Smooth muscle cell (in vitro differentiated cells): ENCODE measurements at regions not wholly inside any gene's neighbourhood (a gene's known extent, or its start where the extent isn't known, plus 50 kb on each side); places are given as distances from the start of the nearest gene placed in this dataset.

Experiments used
- DNase-seq: peaks from one replicate; lab custom pipeline; 2025; ENCODE audit not compliant: unreplicated experiment; lab: John Stamatoyannopoulos, UW
- H2AFZ ChIP-seq: fragments of 200-600 bp; sonication (generic); 2 replicates; pipeline ENCODE4 v1.6.0; 2016; ENCODE audit warnings: antibody characterized with exemption, low read depth, mild to moderate bottlenecking
- H3F3A ChIP-seq: fragments of 200-600 bp; sonication (generic); 2 replicates; pipeline ENCODE4 v1.6.0; 2017; ENCODE audit warnings: antibody characterized with exemption, low read depth
- H3K27ac ChIP-seq: fragments of 200-600 bp; sonication (generic); 2 replicates; pipeline ENCODE4 v1.5.1; 2016; ENCODE audit warnings: low read depth, mild to moderate bottlenecking
- H3K27me3 ChIP-seq: fragments of 200-600 bp; sonication (generic); 2 replicates; pipeline ENCODE4 v1.6.1; 2016; ENCODE audit warnings: low read depth, mild to moderate bottlenecking
- H3K36me3 ChIP-seq: fragments of 200-600 bp; sonication (generic); 2 replicates; pipeline ENCODE4 v1.5.1; 2016; ENCODE audit warnings: low read depth
- H3K4me1 ChIP-seq: fragments of 200-600 bp; sonication (generic); 2 replicates; pipeline ENCODE4 v1.5.1; 2016; ENCODE audit warnings: low read depth
- H3K4me2 ChIP-seq: fragments of 200-600 bp; sonication (generic); 2 replicates; pipeline ENCODE4 v1.6.0; 2016; ENCODE audit warnings: mild to moderate bottlenecking
- H3K4me3 ChIP-seq: fragments of 200-600 bp; sonication (generic); 2 replicates; pipeline ENCODE4 v1.5.1; 2016; ENCODE audit warnings: mild to moderate bottlenecking
- H3K79me2 ChIP-seq: fragments of 200-600 bp; sonication (generic); 2 replicates; pipeline ENCODE4 v1.6.0; 2016; ENCODE audit warnings: low read depth, mild to moderate bottlenecking
- H3K9ac ChIP-seq: fragments of 200-600 bp; sonication (generic); 2 replicates; pipeline ENCODE4 v1.6.0; 2016; ENCODE audit warnings: low read depth
- H3K9me3 ChIP-seq: fragments of 200-600 bp; sonication (generic); replicated peaks from 2 replicates; pipeline ENCODE4 v1.5.1; 2016; ENCODE audit warnings: low read depth
- H4K20me1 ChIP-seq: fragments of 200-600 bp; sonication (generic); 2 replicates; pipeline ENCODE4 v1.6.0; 2016; ENCODE audit warnings: low read depth
- CTCF ChIP-seq: fragments of 200-600 bp; sonication (generic); IDR thresholded peaks from 2 replicates; pipeline ENCODE4 v1.5.1; 2017; ENCODE audit warnings: borderline replicate concordance, mild to moderate bottlenecking, antibody characterized with exemption; ENCODE audit not compliant: insufficient read depth, poor library complexity, severe bottlenecking
- WGBS: methylation state at CpG from one replicate; pipeline ENCODE4 v1.1.7; 2016; ENCODE audit warnings: low lambda C conversion rate; 5-methylcytosine and 5-hydroxymethylcytosine counted together

GRCh38 chr3:80470433-80470832, 702.6 kb upstream of the ROBO1 start:
- TF ChIP-seq CTCF, result no peak
- 82% methylated on average over 2 of the region's 2 CpGs for WGBS
- Histone ChIP-seq H2AFZ (no peak overlapping the region), H3K27ac (no peak overlapping the region), H3K4me2 (no peak overlapping the region), H3K4me3 (no peak overlapping the region), H3F3A (no peaks in the 10 kb centered on the region), H3K79me2 (no peaks in the 10 kb centered on the region), H4K20me1 (no peaks in the 10 kb centered on the region), H3K36me3 (no peaks in the 10 kb centered on the region), H3K27me3 (no peaks in the 10 kb centered on the region), H3K4me1 (no peaks in the 10 kb centered on the region), H3K9ac (no peak overlapping the region), H3K9me3 (no peaks in the 10 kb centered on the region)
- no peak for DNase-seq

- H4K20me1 ChIP-seq, result no peaks in the 10 kb centered on the region
Measured at GRCh38 chr3:80465746-80466145, 697.9 kb upstream of the ROBO1 start.

GRCh38 chr3:80451393-80451792, 683.6 kb upstream of the ROBO1 start:
- Histone ChIP-seq H3K79me2 (no peaks in the 10 kb centered on the region), H3K9ac (no peak overlapping the region), H3F3A (no peaks in the 10 kb centered on the region), H3K4me1 (no peaks in the 10 kb centered on the region), H3K27me3 (no peaks in the 10 kb centered on the region), H2AFZ (no peak overlapping the region), H3K9me3 (no peaks in the 10 kb centered on the region), H3K27ac (no peak overlapping the region), H4K20me1 (no peaks in the 10 kb centered on the region), H3K36me3 (no peaks in the 10 kb centered on the region), H3K4me3 (no peak overlapping the region), H3K4me2 (no peak overlapping the region)
- TF ChIP-seq CTCF, result no peak
- no peak for DNase-seq

More at GRCh38 chr3:80465746-80466145, 697.9 kb upstream of the ROBO1 start:
- no peaks in the 10 kb centered on the region for H3K4me1 ChIP-seq
- H3K4me2 ChIP-seq, result no peak overlapping the region
- TF ChIP-seq CTCF, result no peak
- 97% methylated on average over 1 of the region's 1 CpG for WGBS
- no peaks in the 10 kb centered on the region for H3K27me3 ChIP-seq
- no peaks in the 10 kb centered on the region for H3K9me3 ChIP-seq
- no peaks in the 10 kb centered on the region for H3F3A ChIP-seq
- no peak for DNase-seq
- no peaks in the 10 kb centered on the region for H3K79me2 ChIP-seq
- no peak overlapping the region for H3K9ac ChIP-seq
- no peaks in the 10 kb centered on the region for H3K36me3 ChIP-seq
- H2AFZ ChIP-seq, result no peak overlapping the region
- no peak overlapping the region for H3K4me3 ChIP-seq
- H3K27ac ChIP-seq, result no peak overlapping the region

- Histone ChIP-seq H3K36me3 (no peaks in the 10 kb centered on the region), H2AFZ (no peak overlapping the region), H3K4me1 (no peaks in the 10 kb centered on the region), H3K79me2 (no peaks in the 10 kb centered on the region), H3K4me2 (no peak overlapping the region), H3K9me3 (no peaks in the 10 kb centered on the region), H3K27me3 (no peaks in the 10 kb centered on the region), H3F3A (no peaks in the 10 kb centered on the region), H3K27ac (no peak overlapping the region), H4K20me1 (no peaks in the 10 kb centered on the region), H3K4me3 (no peak overlapping the region), H3K9ac (no peak overlapping the region)
- DNase-seq, result no peak
- 65% methylated on average over 5 of the region's 5 CpGs for WGBS
- no peak for TF ChIP-seq CTCF
Measured at GRCh38 chr3:80445641-80446040, 677.8 kb upstream of the ROBO1 start.
